ENCODE measurements at regions not wholly inside any gene's neighbourhood (a gene's known extent, or its start where the extent isn't known, plus 50 kb on each side); places are given as distances from the start of the nearest gene placed in this dataset.
"Not testable (repeated sequence)": the region's sequence is repeated elsewhere in the genome, so short reads cannot be mapped to it uniquely, and the experiment has no call there.

- CTCF ChIA-PET; DNase-seq (ENCODE audit: extremely low spot score); POLR2A ChIA-PET: not testable (repeated sequence)
Observed at GRCh38 chr7:65794671-65795391, 78.0 kb upstream of the VKORC1L1 start.

DNA sequence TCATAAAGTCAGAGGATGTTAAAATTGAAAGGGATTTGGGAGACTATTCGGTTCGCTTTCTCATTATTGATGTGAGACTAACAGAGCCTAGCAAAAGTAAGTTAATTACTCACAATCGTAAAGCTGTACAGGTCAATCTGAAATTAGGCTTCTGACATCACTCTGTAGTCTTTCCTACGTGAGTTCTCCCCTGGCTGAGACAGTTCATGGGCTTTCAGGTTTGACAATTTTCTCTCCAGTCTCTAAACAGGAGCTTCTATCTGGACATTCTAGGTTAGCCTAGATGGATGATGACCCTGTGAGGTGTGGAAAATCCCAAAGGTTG lies 77.5 kb upstream of the VKORC1L1 start:
- POLR2A ChIA-PET; CTCF ChIA-PET; DNase-seq (ENCODE audit: extremely low spot score): not testable (repeated sequence)

GRCh38 chr7:65796205-65796604 lies 76.7 kb upstream of the VKORC1L1 start:
- CTCF ChIA-PET, result interaction anchor here (0.6 kb wide), 1 partner anchor 234 kb away, joined by 6 read pairs; no protein-coding TSS in a partner anchor
- POLR2A ChIA-PET, result no interaction called here
- no peak for DNase-seq (ENCODE audit: extremely low spot score)
- no peak for TF ChIP-seq SP1 (IDR thresholded peaks at IDR 0.05)
- no peak for TF ChIP-seq HDGF (IDR thresholded peaks at IDR 0.05; ENCODE audit: borderline replicate concordance)

- DNase-seq (ENCODE audit: extremely low spot score); CTCF ChIA-PET; POLR2A ChIA-PET: not testable (repeated sequence)
Observed at GRCh38 chr7:65797086-65797485, 75.8 kb upstream of the VKORC1L1 start.

DNA sequence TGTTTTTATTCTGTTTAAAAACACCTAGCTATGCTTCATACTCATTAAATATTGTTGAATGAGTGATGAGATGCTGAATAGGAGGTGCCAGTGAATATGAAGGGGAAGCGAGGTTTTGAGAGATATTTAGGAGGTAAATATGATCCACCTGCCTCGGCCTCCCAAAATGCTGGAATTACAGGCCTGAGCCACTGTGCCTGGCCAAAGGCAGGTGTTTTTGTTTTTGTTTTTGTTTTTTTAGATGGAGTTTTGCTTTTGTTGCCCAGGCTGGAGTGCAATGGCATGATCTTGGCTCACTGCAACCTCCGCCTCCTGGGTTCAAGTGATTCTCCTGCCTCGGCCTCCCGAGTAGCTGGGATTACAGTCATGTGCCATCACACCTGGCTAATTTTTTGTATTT lies 75.3 kb upstream of the VKORC1L1 start:
- POLR2A ChIA-PET; CTCF ChIA-PET; DNase-seq (ENCODE audit: extremely low spot score): not testable (repeated sequence)

GRCh38 chr7:65798111-65799075 lies 74.5 kb upstream of the VKORC1L1 start:
- ChIA-PET CTCF (no interaction called here), POLR2A (no interaction called here)
- no peak for DNase-seq (ENCODE audit: extremely low spot score)
- TF ChIP-seq NFRKB (IDR thresholded peaks at IDR 0.05) (no peak), HDGF (IDR thresholded peaks at IDR 0.05; ENCODE audit: borderline replicate concordance) (no peak), ELF4 (IDR thresholded peaks at IDR 0.05) (no peak), LEF1 (IDR thresholded peaks at IDR 0.05; ENCODE audit: borderline replicate concordance) (no peak), SP1 (IDR thresholded peaks at IDR 0.05) (no peak), FOXK2 (IDR thresholded peaks at IDR 0.05) (no peak), BHLHE40 (IDR thresholded peaks at IDR 0.05; ENCODE audit: borderline replicate concordance) (no peak), ARNT (IDR thresholded peaks at IDR 0.05) (no peak), CTBP1 (IDR thresholded peaks at IDR 0.05; ENCODE audit: borderline replicate concordance) (no peak), TARDBP (IDR thresholded peaks at IDR 0.05) (no peak), ZNF384 (IDR thresholded peaks at IDR 0.05) (no peak), SUZ12 (IDR thresholded peaks at IDR 0.05) (no peak), FOXA1 (IDR thresholded peaks at IDR 0.05) (no peak), L3MBTL2 (conservative IDR thresholded peaks at IDR 0.05) (no peak), FOXM1 (IDR thresholded peaks at IDR 0.05; ENCODE audit: borderline replicate concordance) (no peak)
- TF ChIP-seq, protein P1, sequence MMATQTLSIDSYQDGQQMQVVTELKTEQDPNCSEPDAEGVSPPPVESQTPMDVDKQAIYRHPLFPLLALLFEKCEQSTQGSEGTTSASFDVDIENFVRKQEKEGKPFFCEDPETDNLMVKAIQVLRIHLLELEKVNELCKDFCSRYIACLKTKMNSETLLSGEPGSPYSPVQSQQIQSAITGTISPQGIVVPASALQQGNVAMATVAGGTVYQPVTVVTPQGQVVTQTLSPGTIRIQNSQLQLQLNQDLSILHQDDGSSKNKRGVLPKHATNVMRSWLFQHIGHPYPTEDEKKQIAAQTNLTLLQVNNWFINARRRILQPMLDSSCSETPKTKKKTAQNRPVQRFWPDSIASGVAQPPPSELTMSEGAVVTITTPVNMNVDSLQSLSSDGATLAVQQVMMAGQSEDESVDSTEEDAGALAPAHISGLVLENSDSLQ (IDR thresholded peaks at IDR 0.05), result no peak

GRCh38 chr7:65800191-65800590 lies 72.7 kb upstream of the VKORC1L1 start:
- CTCF ChIA-PET; DNase-seq (ENCODE audit: extremely low spot score); POLR2A ChIA-PET: not testable (repeated sequence)

DNA sequence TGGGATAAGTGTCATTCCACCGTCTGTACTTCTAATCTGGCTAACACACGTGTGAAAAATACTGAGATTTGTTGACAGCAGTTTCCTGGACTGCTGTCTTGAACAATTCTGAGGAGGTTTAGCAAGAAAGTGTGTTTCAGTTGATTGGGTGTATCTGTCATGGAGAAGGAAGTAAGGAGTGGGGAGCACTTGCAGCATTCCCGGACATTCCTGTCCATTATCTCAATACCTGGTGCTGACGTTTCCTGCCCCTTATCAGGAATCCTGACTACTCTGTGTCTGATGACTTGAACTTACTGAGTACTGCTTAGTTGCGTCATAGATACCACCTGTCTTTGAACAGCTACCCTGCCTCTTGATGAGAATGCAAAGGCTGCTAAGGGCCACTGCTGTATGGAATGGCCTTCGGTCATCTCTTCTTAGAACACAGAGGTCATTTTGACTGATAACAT lies 72.0 kb upstream of the VKORC1L1 start:
- ChIA-PET POLR2A (no interaction called here), CTCF (no interaction called here)
- TF ChIP-seq ARNT (IDR thresholded peaks at IDR 0.05) (no peak), TARDBP (IDR thresholded peaks at IDR 0.05) (no peak), LEF1 (IDR thresholded peaks at IDR 0.05; ENCODE audit: borderline replicate concordance) (no peak), HDGF (IDR thresholded peaks at IDR 0.05; ENCODE audit: borderline replicate concordance) (no peak), FOXK2 (IDR thresholded peaks at IDR 0.05) (no peak), ZNF384 (IDR thresholded peaks at IDR 0.05) (no peak), FOXM1 (IDR thresholded peaks at IDR 0.05; ENCODE audit: borderline replicate concordance) (no peak)
- DNase-seq (ENCODE audit: extremely low spot score), result no peak

- ChIA-PET CTCF (no interaction called here), POLR2A (no interaction called here)
- TF ChIP-seq CTBP1 (IDR thresholded peaks at IDR 0.05; ENCODE audit: borderline replicate concordance), result no peak
- TF ChIP-seq FOXK2 (IDR thresholded peaks at IDR 0.05), result no peak
- TF ChIP-seq ELF4 (IDR thresholded peaks at IDR 0.05), result no peak
- no peak for TF ChIP-seq NFRKB (IDR thresholded peaks at IDR 0.05)
- no peak for TF ChIP-seq HDGF (IDR thresholded peaks at IDR 0.05; ENCODE audit: borderline replicate concordance)
- TF ChIP-seq TARDBP (IDR thresholded peaks at IDR 0.05), result no peak
- TF ChIP-seq L3MBTL2 (conservative IDR thresholded peaks at IDR 0.05), result no peak
- TF ChIP-seq BHLHE40 (IDR thresholded peaks at IDR 0.05; ENCODE audit: borderline replicate concordance), result no peak
- TF ChIP-seq ZNF384 (IDR thresholded peaks at IDR 0.05), result no peak
- TF ChIP-seq LEF1 (IDR thresholded peaks at IDR 0.05; ENCODE audit: borderline replicate concordance), result no peak
- TF ChIP-seq, protein P1 (IDR thresholded peaks at IDR 0.05), result no peak
- no peak for DNase-seq (ENCODE audit: extremely low spot score)
Observed at GRCh38 chr7:65804887-65805286, 68.0 kb upstream of the VKORC1L1 start.

DNA sequence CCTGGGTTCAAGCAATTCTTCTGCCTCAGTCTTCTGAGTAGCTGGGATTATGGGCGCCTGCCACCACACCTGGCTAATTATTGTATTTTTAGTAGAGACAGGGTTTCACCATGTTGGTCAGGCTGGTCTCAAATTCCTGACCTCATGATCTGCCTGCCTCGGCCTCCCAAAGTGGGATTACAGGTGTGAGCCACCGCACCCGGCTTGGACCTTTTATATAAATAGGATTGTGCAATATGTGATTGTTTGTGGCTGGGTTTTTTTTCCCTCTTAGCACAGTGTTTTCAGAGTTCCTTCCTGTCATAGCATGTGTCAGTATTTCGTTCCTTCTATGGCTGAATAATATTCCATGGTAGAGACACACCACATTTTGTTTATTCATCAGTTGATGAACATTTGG lies 65.8 kb upstream of the VKORC1L1 start:
- DNase-seq (ENCODE audit: extremely low spot score); CTCF ChIA-PET; POLR2A ChIA-PET: not testable (repeated sequence)

All from HEK293T (cell line).